ENCODE measurements at regions not wholly inside any gene's neighbourhood (a gene's known extent, or its start where the extent isn't known, plus 50 kb on each side); places are given as distances from the start of the nearest gene placed in this dataset.

DNA sequence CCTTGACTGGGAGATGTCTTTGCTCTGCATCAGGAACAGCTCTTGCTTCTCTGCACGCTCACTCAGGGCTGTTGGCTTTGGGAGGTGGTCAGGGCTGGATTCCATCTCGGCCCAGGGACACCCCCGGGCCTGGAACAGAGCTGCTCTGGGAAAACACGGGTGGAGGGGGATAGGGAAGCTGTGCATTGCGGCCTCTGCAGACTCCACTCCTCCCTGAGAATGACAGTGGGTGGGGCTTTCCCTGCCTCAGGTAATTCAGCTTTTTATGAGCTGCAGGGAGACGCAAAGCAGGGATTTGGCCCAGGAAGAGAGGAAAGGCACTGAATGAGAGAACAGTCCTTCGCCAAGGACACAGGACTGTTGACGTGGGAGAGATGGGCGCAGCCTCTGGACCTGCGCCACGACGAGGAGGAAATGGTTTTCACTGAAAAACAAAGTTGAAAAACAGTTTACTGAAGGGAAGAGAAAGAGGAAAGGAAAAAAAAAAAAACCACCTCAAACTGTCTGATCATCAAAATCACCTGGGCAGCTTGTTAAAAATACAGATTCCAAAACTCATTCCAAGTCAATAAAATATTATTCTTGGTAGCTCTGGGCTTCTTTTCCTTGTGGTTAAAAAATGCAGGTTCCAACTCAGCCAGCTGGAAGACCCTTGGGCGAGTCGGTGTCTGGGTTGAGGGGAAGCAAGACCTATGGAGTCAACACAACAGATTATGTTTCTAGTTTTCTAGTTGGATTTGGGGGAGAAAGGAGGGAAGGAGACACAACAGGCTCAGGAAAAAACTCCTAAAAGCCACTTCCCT, 194.0 kb downstream of the ZFP36L2 start:
- DNase-seq, result no peak

GRCh38 chr2:43031471-43032212, 194.8 kb downstream of the ZFP36L2 start:
- DNase-seq, result no peak

- no peak for DNase-seq
Measured at GRCh38 chr2:43030551-43031307, 195.7 kb downstream of the ZFP36L2 start.

GRCh38 chr2:43029186-43029585, 197.2 kb downstream of the ZFP36L2 start:
- DNase-seq, result no peak

- no peak for DNase-seq
Measured at GRCh38 chr2:43028188-43028587, 198.2 kb downstream of the ZFP36L2 start.

- DNase-seq, result peak; percentile 51
Measured at GRCh38 chr2:43027097-43027873, 199.1 kb downstream of the ZFP36L2 start.

GRCh38 chr2:43026426-43027096, 199.8 kb downstream of the ZFP36L2 start:
- DNase-seq, result no peak

- DNase-seq, result no peak
Measured at GRCh38 chr2:43025709-43026295, 200.6 kb downstream of the ZFP36L2 start.

DNA sequence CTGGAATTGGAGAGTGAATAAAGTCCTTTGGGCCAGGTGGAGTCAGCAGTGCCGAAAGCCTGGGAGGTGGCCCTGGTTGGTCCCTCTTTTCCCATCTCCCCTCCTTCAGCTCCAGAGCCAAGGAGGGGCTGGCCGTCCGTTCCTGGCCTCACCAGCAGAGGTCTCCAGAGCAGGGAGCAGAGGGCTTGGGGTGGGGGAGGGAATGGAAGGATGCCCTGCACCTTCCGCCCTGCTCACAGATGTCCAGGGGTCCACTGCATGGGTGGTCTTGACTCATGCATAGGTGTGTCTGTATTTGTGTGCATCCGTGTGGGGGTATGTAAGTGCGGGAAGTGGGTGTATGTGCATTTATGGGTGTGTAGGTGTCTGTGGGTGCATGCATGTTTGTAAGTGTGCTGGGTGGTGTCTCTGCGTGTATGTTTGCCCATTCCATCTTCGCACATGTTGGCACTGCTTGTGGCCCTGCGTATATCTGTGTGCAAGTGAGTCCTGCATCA, 201.8 kb downstream of the ZFP36L2 start:
- peak; percentile 72 for DNase-seq

DNA sequence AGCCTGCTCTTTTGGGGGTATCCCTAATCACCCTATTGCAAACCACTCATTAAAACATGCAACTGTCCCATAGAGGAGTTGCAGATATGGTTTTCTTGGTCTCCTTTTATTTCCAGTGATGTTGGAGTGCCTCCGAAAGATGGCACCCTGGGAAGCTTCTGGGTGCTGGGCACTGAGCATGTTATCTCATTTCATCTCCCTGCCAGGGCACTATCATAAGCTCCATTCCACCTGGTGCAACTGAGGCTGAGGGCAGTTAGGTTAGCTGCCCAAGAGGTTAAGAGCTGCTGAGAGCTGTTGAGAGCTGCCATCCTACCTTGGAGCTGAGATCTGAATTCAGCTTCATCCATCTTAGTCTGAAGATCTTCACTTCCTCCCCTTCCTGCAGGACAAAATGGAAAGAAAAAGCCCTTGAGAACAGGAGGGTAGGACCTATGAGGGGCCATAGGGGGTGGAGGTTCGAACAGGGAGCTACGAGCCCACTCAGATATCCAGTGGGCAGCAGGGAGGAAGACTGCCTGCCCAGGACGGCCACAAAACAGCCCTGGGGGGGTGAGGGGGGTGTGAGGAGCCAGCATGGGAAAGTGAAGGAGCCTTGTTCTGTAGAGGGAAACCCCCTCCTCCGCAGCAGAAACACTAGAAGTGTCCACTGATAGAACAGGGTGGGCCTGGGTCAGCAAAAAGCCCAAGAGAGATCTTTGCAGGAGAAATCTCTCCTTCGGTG, 202.5 kb downstream of the ZFP36L2 start:
- no peak for DNase-seq

DNA sequence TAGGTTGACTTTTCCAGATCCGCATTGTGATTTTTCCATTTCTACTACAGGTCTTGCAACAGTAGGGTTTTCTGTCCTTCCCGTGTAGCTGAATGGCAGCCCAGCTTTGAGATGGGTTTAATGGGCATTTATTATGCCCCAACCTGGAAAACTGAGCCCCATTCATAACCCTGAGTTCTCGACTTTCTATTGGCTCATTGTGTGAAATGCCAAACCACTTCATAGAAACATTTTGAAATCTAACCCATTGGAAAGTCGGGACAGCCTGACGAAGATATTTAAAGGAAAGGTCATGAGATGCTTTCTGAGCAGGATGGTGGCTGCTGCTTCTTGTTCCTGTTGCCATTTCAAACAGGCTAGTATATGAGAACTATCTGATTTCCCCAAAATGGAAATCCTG, 203.5 kb downstream of the ZFP36L2 start:
- DNase-seq, result no peak

DNA sequence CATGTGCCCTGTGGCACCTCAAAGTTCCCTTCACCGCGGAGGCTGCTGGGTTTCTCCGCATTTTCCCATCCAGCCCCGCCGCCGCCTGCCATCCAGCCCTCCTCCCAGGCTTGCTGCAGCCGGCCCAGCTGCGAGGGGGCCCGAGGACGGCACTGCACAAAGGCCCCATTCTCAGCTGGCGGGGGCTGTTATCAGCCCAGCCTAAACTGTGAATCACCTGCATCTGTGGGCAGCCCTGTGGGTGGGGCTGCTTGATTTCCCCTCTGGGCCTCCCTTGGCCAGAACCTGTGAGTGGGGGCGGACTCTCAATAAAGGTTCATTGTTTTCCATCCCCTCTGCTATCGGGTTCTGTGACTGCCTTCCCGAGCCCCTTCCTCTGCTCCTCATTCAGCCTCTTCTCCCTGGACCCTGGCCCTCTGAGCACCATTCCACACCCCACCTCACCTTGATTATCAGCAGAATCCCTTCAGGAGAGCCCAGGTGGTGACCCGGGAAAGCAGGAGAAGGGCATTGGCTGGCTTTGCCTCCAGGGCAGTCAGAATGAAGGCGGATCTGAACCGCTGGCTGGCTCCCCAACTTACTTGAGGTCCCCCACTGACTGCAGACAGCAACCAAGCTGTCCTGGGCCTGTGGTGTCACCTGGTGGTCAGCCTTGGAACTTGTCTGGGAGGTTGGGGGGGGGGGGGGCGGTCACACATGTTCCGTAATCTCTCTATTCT, 204.5 kb downstream of the ZFP36L2 start:
- DNase-seq, result no peak

DNA sequence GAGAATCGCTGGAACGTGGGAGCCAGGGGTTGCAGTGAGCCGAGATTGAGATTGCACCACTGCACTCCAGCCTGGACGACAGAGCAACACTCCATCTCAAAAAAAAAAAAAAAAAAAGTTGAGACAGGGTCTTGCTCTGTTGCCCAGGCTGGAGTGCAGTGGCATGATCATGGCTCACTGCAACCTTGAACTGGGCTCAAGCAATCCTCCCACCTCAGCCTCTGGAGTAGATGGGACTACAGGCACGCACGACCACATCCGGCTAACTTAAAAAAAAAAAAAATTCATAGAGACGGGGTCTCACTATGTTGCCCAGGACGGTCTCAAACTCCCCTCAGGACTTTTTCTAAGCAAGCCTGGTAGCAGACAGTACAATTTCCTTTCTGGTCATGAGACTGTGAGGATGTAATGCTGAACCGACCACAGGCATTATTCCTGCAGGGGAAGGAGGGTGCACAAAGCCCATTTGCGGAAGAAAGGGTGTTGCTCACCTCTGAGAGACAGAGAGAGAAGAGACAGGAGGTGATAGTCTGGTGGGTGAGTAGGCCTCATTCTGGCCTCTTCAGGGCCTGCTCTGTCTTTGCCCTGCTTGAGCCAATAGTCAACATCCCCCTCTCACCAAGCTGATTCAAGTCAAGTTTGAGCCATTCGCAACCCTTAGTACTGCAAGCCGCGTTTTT, 205.3 kb downstream of the ZFP36L2 start:
- DNase-seq, result no peak

- no peak for DNase-seq
Measured at GRCh38 chr2:43020296-43020695, 206.1 kb downstream of the ZFP36L2 start.

DNA sequence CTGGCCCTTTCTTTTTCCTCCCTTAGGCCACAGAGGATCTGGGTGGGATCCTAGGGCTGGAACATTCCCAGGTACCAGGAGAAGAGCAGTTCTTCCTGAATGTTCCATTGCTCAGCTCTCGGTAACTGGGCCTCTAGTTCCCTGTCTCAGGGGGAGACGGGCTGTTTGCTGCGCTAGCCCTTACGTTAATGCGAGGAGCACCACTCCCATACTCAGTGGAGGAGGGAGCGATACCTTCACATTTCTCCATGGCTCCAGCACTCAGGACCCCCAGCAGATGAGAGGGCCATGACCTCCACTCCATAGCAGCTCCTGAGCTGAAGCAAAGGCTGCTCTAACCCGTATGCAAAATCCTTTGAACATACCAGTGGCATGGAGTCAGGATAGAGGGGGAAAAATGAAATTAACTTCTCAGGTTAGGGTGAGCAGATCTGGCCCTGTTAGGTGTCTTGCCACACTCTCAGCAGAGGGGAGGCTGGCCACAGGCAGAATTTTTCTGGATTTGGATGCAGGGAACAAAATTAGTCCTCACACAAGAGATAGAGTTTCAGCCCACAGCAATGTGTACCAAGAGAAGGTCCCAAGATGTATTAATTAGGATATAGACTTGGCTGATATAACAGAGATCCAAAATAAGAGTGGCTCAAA, 206.7 kb downstream of the ZFP36L2 start:
- no peak for DNase-seq

DNA sequence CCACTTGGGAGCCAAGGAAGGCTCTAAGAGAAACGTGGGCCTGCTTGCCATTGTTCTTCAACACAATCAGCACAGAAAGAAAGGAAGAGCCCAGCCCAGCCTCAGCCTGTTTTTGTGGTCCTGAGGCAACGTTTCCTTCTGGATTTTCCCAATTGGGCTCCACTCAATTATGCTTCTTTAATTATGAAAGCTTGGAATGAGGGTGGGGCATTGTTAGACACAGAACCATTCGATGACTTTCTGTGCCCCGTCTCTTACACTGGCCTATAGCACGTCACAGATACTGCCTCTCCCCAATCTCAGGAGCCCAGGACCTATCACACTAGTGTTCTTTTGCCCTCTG, 207.4 kb downstream of the ZFP36L2 start:
- no peak for DNase-seq

DNA sequence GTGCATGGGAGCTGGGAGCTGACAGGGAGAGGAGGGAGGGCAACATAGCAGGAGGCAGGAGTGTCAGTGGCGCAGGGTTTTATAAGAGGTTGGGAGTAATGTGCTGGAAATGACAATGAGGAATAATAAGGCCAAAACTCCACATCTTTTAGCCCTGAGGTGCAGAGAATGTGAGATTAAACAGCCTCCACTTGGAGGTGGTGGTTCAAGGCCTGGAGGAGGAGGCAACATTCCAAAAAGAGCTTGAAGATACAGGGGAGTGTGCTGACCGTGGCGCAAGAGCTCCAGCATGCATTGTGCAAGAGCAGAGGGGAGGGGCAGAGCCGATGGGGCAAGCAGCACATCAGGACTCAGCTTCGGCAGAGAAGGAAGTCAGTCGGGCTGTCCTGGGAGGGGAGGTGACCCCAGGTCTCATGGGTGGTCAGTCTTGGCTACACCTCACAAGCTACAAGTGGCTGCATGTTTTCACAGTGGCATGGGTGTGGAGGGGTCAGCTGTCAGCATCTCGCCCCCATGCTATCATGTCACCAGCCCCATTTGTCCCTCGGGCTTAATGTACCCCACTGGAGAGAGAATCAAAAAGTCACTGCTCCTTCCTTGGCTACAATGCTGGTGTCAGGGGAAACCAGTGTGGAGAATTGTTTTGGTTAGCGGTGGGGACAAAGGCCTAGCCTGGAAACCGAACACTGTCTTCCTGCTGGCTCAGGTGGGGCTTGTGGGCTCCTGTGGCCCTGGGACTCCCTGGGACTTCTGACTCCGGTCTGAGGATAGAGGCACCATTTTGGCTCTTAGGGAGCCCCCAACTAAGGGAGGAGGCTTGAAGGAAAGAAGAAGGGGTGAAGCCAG, 208.0 kb downstream of the ZFP36L2 start:
- peak; percentile 78 for DNase-seq

DNA sequence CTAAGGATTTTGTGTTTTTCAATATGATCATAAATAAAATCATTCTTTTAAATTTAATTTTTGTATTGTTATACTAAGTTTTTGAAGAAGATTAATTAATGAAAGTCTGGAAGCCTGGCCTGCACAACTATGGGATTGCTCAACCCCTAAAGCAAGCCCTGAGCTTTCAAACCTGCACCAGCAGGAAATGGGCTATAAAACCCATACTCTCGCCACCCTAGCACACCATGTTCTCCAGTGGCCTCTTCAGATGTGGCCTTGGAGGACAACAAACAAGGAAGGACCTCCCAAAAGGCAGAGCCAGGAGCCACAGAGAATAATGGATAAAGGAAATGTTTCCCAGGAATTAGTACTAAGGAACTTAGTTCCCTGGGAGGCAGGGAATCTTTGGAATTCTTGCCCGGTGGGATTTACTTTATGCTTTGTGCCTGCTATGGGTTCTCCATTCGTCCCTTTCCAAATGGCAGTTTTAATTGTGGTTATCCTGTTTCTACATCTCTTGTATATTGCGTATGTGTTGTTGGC, 212.5 kb downstream of the ZFP36L2 start:
- no peak for DNase-seq

Measured in fibroblast of skin of abdomen (primary cell).